GM18861 (cell line): ENCODE measurements at regions not wholly inside any gene's neighbourhood (a gene's known extent, or its start where the extent isn't known, plus 50 kb on each side); places are given as distances from the start of the nearest gene placed in this dataset.
"Not testable (repeated sequence)": the region's sequence is repeated elsewhere in the genome, so short reads cannot be mapped to it uniquely, and the experiment has no call there.

Experiments
- ATAC-seq: cut with Tn5 transposase; IDR thresholded peaks from one replicate; pipeline ENCODE4 v1.9.1; 2021; ENCODE audit not compliant: unreplicated experiment

DNA sequence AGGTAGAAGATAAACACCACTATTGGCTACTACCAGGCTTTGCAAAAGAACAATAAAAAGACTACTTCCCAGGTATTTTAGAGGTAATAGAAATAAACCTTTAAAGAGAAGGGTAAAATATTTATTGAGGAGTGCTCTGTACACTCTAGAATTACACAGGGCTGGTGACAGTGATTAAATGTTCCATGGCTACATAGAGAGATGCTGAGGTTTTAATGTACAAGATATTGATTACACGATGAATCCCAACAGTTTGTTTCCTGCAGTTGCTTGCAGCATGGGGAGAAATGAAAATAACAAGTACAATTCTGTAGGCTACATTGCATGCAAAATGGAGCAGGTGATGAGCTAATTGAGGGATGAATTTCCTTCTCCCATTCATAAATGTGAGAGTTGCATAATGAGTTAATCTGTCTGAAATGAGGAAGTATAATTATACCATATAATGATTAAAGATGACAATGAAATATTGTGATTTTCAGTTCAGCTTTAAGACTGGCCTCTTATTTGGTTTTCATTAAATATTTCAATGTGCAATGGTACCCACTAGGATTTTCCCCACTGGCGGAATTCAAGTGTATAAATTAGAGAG, 266.1 kb downstream of the SOCS6 start:
- ATAC-seq: no peak

DNA sequence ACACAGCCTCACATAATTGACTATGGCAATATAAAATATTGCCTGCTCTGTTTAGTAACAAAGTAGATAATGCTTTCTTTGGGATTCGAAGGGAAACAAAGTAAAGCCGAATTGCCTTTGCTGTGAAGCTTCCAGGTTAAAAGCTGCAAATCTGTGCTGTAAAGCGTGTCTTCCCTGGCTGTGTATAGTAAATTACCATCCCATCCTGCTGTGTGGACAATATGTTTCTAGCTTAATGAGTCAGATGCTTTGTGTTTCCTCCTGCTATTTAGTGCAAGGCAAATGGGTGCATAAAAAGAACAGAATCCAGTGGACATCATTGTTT, 265.1 kb downstream of the SOCS6 start:
- ATAC-seq: no peak

DNA sequence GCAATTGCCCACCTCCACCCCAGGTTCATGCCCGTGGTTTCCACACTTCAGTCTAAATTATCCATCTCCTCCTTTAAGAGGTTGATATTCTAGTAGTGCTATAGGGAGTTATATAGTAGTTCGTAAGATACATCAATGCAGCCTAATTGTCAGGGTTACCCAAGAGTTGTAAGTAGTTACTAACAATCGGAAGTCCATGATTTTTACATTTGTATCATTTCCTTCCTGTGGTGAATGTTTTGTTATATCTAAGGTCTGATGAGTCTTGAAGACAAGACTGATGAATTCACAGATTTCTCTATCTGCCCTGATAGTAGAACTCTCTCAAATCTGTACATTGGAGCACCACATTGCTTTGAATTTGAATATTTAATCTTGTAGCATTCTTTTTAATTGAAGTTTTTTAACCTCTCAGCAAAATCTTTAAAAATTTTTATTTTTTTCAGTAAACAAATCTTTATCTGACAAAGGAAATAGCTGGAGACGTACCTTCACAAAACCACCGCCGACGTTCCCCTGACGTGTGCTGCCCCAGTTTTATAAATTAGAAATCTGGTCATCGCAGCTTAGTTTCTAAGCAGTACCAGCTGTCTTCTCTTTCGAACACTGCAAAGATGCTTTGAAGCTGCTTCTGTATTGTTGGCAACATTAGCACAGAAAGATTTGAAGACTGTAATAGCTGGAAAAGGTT, 264.5 kb downstream of the SOCS6 start:
- ATAC-seq: no peak

DNA sequence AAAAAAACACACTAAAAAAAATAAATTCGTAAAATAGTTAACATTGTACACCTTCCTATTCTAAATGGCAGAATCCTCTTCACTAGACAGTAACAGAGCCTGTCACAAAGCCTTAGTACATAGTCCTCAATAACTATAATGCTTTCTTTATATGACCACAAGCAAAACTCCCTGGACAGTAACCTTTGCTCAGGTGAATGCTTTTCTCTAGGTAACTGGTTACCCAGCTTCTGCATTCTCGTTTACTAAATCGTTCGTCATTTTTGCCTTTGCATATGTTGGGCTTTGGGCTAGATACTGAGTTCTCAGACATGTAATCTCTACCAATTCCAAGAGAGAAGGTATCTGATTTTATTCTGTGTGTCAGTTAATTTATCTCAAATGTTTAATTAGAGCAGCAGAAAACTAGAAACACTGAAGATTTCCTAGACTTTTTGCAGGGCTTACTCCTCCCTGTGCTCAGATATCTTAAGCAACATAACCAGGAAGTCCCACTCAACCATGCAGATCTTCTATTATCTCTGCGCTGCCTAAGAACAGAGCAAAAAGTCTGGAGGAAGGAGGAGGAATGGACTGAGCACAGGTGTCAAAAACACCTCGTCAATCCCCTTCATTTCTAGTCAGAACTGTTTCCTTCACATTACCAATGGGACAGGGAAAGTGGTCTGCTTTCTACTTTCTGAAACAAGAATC, 247.7 kb downstream of the SOCS6 start:
- ATAC-seq: no peak

DNA sequence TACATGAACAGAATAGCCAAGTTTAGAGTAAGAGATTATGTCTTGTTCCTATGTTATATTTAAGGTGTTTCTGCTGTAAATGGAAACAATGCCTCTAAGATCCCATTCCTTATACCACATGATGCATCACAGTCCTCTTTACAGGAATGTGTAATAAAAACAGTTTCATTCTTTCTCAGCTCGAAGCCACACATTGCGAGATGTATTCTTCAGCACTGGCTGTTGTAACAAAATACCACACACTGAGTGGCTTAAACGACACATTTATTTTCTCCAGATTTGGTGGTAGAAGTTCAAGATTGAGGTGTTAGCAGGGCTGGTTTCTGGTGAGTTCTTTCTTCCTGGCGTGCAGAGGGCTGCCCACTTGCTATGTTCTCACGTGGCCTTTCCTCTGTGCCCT, 246.2 kb downstream of the SOCS6 start:
- ATAC-seq: no peak

DNA sequence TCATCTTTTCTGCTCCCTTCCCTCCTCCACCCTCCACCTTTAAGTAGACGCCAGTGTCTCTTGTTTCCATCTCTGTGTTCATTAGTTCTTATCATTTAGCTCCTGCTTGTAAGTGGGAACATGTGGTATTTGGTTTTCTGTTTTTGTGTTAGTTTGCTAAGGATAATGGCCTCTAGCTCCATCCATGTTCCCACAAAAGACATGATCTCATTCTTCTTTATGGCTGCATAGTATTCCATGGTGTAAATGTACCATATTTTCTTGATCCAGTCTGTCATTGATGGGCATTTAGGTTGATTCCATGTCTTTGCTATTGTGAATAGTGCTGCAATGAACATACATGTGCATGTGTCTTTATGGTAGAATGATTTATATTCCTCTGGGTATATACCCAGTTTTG, 236.5 kb downstream of the SOCS6 start:
- ATAC-seq: not testable (repeated sequence)

DNA sequence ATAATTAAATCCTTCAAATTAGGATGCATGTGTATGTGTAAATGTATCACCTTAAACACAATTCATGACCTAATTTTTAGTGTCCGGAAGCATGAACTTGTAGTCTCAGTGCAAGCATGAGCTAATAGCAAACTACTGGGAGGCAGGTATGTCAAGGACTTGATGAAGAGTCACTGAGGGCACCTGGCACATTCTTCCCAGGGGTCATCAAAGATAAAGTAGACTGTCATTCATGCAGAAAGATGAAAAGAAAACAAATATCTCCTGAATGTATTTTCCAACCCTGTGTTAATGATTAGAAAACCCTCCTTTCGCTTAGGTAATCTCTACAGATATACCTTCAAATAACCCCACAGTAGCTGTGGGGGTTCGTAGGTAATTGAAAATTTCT, 234.9 kb downstream of the SOCS6 start:
- no peak for ATAC-seq

DNA sequence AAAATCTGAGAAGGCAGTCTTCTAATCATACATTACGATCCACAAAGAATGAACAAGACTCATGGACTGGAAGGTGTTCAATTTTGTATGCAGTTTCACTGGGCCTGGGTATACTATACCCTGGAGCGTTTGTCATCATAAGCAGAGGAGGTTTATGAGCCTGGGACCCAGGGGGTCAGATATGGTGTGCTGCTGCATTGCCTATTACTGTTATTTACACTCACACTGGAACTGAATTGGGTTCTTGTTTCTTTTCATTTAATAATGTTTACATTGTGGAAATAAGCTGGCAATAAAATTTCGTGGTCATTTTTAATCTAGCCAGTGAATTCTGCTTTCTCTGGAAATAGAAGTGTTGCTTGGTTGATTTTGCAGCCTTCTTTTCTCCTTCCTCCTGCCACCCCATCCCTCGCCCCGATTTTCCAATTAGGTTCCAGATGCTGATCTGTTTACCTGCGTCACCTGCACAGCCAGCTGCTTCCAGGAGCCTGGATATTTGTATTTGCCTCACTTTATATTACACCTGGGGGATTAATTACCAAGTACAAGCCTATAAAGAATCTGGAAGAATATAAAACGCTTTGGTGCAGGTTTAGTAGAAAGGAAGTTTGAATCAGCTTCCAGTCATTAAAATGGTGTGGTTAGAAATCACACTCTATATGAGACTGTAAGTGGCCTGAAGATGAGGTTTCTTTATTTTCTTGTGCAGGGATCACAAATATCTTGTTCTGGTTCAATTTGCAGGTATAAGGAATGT, 234.4 kb downstream of the SOCS6 start:
- no peak for ATAC-seq

DNA sequence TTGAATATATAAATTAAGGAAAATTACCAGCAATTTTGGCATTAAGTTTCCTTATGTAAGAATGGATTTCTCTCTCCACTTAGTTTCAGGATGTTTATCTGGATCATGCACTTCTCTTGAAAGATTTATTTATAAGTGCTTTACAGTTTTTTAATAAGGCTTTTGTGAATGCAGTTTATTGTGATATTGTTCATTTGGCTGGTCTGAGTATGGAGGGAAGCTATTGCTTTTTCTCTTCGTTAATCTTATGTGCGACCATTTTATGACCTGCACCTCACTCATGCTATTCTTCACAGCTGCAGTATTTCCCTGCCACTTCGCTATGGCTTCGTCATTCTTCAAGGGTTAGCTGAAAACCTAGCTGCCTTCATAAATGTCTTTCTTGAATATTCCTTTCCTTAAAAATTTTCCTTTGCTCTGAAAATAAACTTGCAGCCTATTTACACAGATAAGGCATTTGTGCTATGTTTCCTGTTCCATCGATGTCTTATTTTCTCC, 233.4 kb downstream of the SOCS6 start:
- ATAC-seq: no peak

DNA sequence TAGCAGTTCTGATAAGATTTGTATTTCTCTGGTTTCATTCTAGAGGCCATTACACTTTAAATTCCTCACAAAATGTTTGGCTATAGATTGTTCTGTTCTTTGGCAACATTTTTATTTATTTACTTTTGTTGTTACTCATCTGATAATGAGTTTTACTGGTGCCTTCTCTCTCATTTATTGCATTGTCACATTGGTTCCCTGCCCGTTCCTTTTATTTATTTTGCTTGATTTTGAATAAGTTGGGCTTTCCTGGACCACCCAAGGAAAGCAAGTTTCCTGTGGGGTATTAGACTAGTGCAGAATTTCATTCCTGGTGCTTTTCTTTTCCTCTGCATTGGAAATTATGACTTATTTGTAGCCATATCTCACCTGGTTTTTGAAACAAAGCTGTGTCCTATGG, 232.0 kb downstream of the SOCS6 start:
- ATAC-seq: no peak

DNA sequence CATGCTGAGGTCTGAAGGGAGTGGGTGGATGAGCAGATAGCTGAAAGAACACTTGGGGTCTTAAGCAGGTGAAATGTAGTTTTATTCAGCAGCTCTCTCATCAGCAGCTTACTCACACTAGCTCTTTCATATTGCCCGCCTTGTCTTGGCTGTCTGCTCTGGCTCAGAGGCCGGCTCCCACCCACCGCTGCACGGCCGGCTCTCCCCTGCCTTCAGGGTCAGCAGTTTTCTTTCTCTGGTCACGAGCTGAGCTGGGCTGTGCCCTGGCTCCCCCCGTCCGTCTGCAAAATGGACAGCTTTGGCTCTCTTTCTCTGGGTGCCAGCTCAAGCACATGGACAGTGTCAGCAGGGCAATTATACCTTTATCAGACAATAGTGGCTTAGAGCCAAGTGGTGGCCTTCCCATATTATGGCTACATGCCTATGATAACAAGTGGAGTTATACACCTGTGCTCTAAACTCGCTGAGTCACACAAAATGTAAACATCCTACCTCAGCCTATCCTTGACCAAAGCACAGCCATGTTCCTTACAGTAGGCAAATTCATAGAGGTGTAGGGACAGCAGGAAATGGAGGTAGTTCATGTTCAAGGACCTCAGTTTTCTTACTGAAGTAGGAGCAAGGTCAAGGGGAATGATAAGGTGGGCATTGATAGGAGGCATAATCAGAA, 224.8 kb downstream of the SOCS6 start:
- ATAC-seq: no peak

DNA sequence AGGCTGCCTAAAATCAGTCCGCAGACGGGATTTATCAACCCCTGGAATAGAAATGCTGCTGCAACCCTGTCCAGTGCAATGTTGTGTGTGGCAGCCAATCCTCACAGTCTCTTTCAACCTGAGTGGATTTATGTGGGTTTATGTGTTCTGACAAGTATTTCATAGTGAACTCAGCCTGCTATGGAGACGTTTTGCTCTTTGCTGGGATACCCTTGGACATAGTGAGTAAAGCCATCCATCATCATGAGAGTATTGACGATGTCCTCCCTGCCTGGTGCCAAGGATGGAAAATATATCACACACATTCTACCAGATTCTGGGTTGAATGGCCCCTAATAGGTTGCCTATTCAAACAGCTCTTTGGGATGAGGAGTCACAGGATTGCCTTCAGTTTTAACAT, 219.1 kb downstream of the SOCS6 start:
- no peak for ATAC-seq

DNA sequence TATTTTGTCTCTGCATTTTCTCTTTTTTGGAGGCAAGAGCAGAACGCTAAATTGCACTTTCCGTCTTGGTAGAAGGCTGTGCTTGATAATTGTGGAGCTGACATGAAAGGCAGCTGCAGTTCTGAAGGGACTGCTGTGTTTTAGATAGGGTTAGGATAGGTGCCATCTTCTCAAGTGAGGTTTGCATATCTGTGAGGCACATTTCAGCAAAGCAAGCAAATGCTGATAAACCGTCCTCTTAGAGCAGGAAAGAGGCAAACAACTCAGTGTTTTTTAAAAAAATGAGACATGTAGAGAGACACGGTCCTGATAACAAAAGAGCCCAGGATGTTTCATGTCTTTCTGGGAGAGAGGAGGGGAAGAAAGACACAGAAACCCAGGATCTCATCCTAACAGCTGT, 217.7 kb downstream of the SOCS6 start:
- no peak for ATAC-seq

DNA sequence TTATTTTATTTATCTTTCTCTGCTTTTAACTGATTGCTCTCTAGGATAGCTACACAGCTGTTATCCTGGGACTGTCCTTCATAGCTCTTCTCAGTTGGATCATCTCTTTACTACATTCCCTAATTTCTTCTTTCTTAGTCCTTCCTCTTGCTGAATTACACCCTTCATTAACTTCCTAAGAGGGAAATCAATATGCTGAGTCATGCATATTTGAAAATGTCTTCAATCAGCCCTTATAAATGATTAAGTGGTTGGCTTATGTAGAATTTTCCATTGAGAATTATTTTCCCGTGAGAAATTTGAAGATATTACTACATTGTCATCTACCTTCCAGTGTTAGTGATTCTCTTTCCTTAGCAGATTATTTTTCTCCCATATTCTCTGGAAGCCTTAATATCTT, 214.2 kb downstream of the SOCS6 start:
- no peak for ATAC-seq

DNA sequence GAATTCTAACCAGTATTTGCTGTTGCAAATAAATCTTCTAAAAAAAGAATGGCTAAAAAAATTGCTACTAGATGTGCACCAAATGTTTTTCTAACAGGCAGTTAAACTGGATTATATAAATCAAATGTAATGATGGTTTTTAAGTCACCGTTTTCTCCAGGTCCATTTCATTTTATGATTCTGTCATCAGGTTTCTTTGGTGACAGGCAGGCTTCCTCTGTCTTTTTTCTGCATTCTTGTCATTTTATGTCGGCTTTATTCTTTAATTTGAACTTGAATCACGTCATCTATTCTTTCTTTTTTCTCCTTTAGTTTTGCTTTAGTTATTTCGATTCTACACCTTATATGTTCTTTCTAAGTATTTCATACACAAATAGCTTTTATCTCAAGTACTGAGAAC, 212.5 kb downstream of the SOCS6 start:
- no peak for ATAC-seq

DNA sequence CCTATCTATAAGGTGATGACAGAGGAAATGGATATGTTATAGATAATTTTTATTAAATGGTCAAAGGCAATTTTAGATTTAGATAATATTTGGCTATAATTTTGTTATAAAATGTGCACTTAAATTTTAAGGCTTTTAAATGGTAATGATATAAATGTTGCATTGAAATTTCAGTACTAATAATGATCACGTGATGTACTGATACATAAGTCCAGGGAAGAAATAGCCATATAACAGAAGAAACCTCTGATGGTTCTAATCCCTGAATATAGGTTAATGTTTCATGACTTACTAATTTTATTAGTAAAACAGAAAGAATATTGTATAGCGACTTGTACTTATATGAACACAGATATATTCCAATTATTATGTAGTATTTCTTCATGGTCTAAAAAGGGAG, 211.9 kb downstream of the SOCS6 start:
- ATAC-seq: no peak

DNA sequence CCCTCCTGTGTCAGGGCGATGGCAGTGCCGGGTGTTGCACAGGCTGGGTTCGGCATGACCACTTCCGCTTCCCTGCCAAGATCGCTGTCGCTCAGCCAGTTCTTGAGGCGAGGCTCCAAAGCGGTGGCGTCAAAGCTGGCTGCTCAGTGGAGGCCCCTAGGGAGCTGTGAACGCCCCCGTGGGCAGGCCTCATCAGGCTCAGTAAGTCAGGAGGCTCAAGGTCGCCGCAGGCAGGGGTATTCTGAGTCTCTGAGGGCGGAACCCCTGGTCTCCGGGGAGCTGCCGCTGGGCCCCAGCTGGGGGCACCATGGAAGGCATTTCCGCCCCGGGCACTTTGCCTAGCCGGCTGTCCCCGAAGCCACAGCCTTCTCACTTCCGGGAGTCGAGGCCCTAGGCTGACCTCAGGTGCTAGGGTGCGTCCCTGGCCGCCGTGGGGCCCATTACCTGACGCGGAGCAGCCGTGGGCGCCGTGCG, 210.4 kb downstream of the SOCS6 start:
- ATAC-seq: no peak

DNA sequence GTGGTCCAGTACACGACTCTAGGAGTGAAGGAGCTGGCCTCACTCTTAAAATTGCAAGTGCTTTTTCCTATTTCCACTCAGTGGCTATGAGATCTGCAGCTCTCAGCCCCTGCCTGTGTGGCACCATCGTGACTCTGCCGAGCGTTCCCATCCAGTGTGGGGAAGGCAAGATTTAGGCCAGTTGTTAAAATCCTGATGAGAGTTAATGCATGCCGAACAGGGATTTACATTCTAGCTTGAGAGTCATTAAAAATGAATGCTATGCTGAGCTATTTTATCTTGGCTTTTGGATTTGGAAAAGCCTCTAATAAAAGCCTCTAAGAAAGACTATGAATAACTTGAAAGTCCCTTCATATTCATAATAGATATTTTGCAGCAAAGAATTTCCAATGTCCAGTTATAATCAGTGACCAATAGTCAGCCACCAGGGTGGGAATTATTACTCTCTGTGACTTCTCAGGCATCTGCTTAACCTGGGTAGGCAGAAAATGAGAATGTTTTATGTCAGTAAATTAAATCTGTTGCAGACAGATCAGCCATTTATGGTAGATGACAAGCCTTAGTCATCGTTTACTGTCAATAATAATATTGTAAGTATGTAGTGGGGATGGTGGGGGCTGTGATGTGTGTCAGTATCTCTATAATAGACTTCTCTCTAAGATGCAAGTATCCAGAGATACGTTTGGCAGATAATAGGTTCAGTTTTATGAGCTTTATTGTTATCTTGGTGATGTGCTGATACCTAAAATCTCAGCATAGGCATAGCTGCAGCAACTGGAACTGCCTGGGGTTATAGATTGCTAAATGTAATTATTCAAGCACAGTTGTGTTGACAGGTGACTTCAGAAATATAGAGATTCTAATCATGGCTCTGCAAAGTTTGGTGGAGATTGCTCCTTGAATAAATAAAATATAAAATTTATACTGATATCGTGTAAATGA, 207.8 kb downstream of the SOCS6 start:
- no peak for ATAC-seq

DNA sequence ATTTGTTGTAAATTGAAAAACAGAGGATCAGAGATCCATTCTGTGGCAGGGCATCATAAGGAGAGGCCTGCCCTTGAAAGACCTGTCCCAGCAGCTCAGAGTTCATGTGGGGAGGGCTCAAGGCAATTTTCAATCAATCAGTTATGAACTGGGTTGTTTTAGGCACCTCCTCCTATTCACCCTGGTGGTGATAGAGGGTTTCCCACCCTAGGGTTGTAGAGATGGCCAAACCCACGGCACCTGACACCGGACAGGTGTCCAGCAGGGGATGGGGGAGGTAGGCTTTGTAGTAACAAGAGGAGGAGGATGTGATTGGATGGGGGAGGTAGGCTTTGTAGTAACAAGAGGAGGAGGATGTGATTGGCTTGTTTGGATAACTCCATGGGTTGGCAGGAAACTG, 205.7 kb downstream of the SOCS6 start:
- no peak for ATAC-seq

DNA sequence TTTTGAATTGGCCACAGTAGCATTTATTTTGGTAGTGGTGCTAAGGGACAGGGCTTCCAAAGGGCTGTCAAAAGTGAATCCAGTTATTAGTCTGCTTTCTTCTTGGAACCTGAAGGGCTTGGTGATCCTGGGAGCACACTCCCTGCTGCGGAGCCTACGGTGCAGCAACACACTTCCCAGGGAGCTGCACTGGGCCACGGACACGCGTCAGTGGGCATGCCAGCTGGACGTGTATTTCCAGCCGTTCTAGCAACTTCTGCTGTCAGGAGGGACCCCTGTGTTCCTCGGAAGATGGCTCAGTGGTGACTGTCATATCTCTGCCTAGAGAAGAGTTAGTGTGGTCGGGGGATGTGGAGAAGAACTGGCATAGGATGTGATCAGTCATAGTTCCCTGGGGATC, 204.6 kb downstream of the SOCS6 start:
- ATAC-seq: no peak
